ENCODE measurements at regions not wholly inside any gene's neighbourhood (a gene's known extent, or its start where the extent isn't known, plus 50 kb on each side); places are given as distances from the start of the nearest gene placed in this dataset.
"Not testable (repeated sequence)": the region's sequence is repeated elsewhere in the genome, so short reads cannot be mapped to it uniquely, and the experiment has no call there.

DNA sequence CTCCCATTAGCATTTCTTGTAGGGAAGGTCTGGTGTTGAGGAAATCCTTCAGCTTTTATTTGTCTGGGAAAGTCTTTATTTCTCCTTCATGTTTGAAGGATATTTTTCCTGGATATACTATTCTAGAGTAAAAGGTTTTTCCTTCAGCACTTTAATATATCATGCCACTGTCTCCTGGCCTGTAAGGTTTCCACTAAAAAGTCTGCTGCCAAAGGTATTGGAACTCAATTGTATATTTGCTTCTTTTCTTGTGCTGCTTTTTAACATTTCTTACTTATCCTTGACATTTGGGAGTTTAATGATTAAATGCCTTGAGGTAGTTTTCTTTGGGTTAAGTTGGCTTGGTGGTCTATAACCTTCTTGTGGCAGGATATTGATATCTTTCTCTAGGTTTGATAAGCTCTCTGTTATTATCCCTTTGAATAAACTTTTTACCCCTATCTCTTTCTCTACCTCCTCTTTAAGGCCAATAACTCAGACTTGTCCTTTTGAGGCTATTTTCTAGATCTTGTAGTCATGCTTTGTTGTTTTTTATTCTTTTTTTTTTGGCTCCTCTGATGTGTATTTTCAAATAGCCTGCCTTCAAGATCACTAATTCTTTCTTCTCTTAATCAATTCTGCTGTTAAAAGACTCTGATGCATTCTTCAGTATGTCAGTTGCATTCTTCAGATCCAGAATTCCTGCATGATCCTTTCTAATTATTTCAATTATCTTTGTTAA lies 225.0 kb upstream of the ZNF217 start:
- no peak for ATAC-seq
- H3K36me3 Mint-ChIP-seq, result peaks cover 0 to 19% (median 0%) of the 10 kb centered on the region in 5 donors
- CTCF ChIA-PET, result interaction anchor here (0.7 kb wide), 1 partner anchor 134 kb away, joined by 7 read pairs; no protein-coding TSS in a partner anchor
- DNase-seq, result no peak
- H3K4me3 Mint-ChIP-seq, result no peak overlapping the region
- Histone ChIP-seq H3K9me3 (ENCODE audit: control insufficient read depth in 2 of 3, low read length in 3 of 3) (no peaks in the 10 kb centered on the region), H3K27ac (ENCODE audit: low read depth, low read length) (no peak overlapping the region), H3K27me3 (ENCODE audit: control insufficient read depth in 2 of 2, insufficient read depth in 2 of 2, low read length in 2 of 2) (no peaks in the 10 kb centered on the region), H3K36me3 (ENCODE audit: control insufficient read depth in 2 of 3, insufficient read depth in 3 of 3, low read length in 3 of 3) (no peaks in the 10 kb centered on the region), H3K4me1 (ENCODE audit: control insufficient read depth in 2 of 2, insufficient read depth in 2 of 2, low read length in 2 of 2) (peaks cover 6 to 17% of the 10 kb centered on the region in 2 donors), H3K4me3 (ENCODE audit: low read length) (no peak overlapping the region)
- POLR2A ChIA-PET, result interaction anchor here (0.9 kb wide), 1 partner anchor 10 kb away, joined by 3 read pairs; no protein-coding TSS in a partner anchor
- intact Hi-C loops (cut with micrococcal nuclease), result no loop called here
- no peaks in the 10 kb centered on the region for H3K27me3 Mint-ChIP-seq
- H3K27ac Mint-ChIP-seq, result peak overlapping the region in 1 of 9 donors; percentile 24
- H3K9me3 Mint-ChIP-seq, result peaks cover 0 to 18% (median 5%) of the 10 kb centered on the region in 11 donors
- peaks cover 17 to 52% (median 47%) of the 10 kb centered on the region in 7 donors for H3K4me1 Mint-ChIP-seq

DNA sequence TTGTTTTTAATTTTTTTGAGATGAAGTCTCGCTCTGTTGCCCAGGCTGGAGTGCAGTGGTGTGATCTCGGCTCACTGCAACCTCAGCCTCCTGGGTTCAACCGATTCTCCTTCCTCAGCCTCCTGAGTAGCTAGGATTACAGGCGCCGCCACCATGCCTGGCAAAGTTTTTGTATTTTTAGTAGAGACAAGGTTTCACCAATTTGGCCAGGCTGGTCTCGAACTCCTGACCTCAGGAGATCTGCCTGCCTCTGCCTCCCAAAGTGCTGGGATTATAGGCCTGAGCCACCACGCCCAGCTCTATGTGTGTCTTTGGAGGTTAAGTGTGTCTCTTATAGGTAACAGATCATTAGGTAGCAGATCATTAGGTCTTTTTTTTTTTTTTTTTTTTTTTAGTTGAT lies 223.9 kb upstream of the ZNF217 start:
- Mint-ChIP-seq H3K9me3 (peaks cover 0 to 18% (median 5%) of the 10 kb centered on the region in 11 donors), H3K4me1 (peaks cover 19 to 54% (median 47%) of the 10 kb centered on the region in 7 donors), H3K36me3 (peaks cover 0 to 14% (median 0%) of the 10 kb centered on the region in 5 donors)
- DNase-seq; H3K4me3 Mint-ChIP-seq; H3K27ac Mint-ChIP-seq; intact Hi-C loops (cut with micrococcal nuclease); ATAC-seq; CTCF ChIA-PET; H3K4me3 ChIP-seq (ENCODE audit: low read length); H3K36me3 ChIP-seq (ENCODE audit: control insufficient read depth in 2 of 3, insufficient read depth in 3 of 3, low read length in 3 of 3); H3K27me3 Mint-ChIP-seq; H3K27ac ChIP-seq (ENCODE audit: low read depth, low read length); H3K9me3 ChIP-seq (ENCODE audit: control insufficient read depth in 2 of 3, low read length in 3 of 3); H3K27me3 ChIP-seq (ENCODE audit: control insufficient read depth in 2 of 2, insufficient read depth in 2 of 2, low read length in 2 of 2): not testable (repeated sequence)
- H3K4me1 ChIP-seq (ENCODE audit: control insufficient read depth in 2 of 2, insufficient read depth in 2 of 2, low read length in 2 of 2), result peaks cover 6 to 17% of the 10 kb centered on the region in 2 donors
- POLR2A ChIA-PET, result interaction anchor here (0.6 to 0.9 kb wide), 2 partner anchors 19 to 198 kb away, joined by 3 read pairs; no protein-coding TSS in a partner anchor

DNA sequence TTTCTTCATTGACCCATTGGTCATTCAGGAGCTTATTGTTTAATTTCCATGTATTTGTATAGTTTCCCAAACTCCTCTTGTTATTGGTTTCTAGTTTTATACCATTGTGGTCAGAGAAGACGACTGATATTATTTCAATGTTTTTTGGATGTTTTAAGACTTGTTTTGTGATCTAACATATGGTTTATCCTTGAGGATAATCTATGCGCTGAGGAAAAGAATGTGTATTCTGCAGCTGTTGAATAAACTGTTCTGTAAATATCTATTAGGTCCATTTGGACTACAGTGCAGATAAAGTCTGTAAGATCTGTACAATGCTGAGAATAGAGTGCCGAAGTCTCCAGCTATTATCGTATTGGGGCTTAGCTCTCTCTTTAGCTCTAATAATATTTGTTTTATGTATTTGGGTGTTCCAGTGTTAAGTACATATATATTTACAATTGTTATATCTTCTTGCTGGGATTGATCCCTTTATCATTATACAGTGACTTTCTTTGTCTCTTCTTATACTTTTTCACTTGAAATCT lies 223.3 kb upstream of the ZNF217 start:
- H3K4me3 Mint-ChIP-seq, result no peak overlapping the region
- H3K27ac Mint-ChIP-seq, result peak overlapping the region in 1 of 9 donors; percentile 68
- no peaks in the 10 kb centered on the region for H3K27me3 ChIP-seq (ENCODE audit: control insufficient read depth in 2 of 2, insufficient read depth in 2 of 2, low read length in 2 of 2)
- CTCF ChIA-PET, result no interaction called here
- intact Hi-C loops (cut with micrococcal nuclease), result no loop called here
- H3K4me3 ChIP-seq (ENCODE audit: low read length), result no peak overlapping the region
- no peaks in the 10 kb centered on the region for H3K27me3 Mint-ChIP-seq
- no peak for ATAC-seq
- H3K36me3 Mint-ChIP-seq, result peaks cover 0 to 14% (median 0%) of the 10 kb centered on the region in 5 donors
- no peak for DNase-seq
- H3K9me3 Mint-ChIP-seq, result peaks cover 0 to 18% (median 5%) of the 10 kb centered on the region in 11 donors
- H3K4me1 Mint-ChIP-seq, result peaks cover 19 to 54% (median 47%) of the 10 kb centered on the region in 7 donors
- H3K27ac ChIP-seq (ENCODE audit: low read depth, low read length), result no peak overlapping the region
- no peaks in the 10 kb centered on the region for H3K9me3 ChIP-seq (ENCODE audit: control insufficient read depth in 2 of 3, low read length in 3 of 3)
- H3K4me1 ChIP-seq (ENCODE audit: control insufficient read depth in 2 of 2, insufficient read depth in 2 of 2, low read length in 2 of 2), result peaks cover 6 to 17% of the 10 kb centered on the region in 2 donors
- POLR2A ChIA-PET, result interaction anchor here (0.6 to 1.1 kb wide), 3 partner anchors 10 to 197 kb away, joined by 3 read pairs; no protein-coding TSS in a partner anchor
- H3K36me3 ChIP-seq (ENCODE audit: control insufficient read depth in 2 of 3, insufficient read depth in 3 of 3, low read length in 3 of 3), result no peaks in the 10 kb centered on the region

DNA sequence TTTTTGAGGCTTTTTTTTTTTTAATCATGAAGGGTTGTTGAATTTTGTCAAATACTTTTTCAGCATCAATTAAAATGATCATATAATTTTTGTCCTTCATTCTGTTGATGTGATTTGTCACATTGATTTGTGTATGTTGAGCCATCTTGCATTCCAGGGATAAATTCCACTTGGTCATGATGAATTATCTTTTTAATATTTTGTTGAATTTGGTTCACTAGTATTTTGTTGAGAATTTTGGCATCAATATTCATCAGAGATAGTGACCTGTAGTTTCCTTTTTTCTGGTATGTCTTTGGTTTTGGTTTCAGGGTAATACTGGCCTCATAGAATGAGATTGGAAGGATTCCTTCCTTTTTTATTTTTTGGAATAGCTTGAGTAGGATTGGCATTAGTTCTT lies 221.9 kb upstream of the ZNF217 start:
- Mint-ChIP-seq H3K27me3 (no peaks in the 10 kb centered on the region), H3K27ac (peak overlapping the region in 7 of 9 donors; percentile 48 to 79 (median 68)), H3K4me3 (peak overlapping the region in 2 of 10 donors; percentile 24 to 71), H3K4me1 (peaks cover 19 to 54% (median 47%) of the 10 kb centered on the region in 7 donors), H3K9me3 (peaks cover 0 to 18% (median 5%) of the 10 kb centered on the region in 11 donors), H3K36me3 (peaks cover 0 to 14% (median 0%) of the 10 kb centered on the region in 5 donors)
- CTCF ChIA-PET, result interaction anchor here (0.6 kb wide), 1 partner anchor 108 kb away, joined by 3 read pairs; no protein-coding TSS in a partner anchor
- Histone ChIP-seq H3K9me3 (ENCODE audit: control insufficient read depth in 2 of 3, low read length in 3 of 3) (no peaks in the 10 kb centered on the region), H3K4me3 (ENCODE audit: low read length) (no peak overlapping the region), H3K36me3 (ENCODE audit: control insufficient read depth in 2 of 3, insufficient read depth in 3 of 3, low read length in 3 of 3) (no peaks in the 10 kb centered on the region), H3K27ac (ENCODE audit: low read depth, low read length) (no peak overlapping the region), H3K4me1 (ENCODE audit: control insufficient read depth in 2 of 2, insufficient read depth in 2 of 2, low read length in 2 of 2) (peaks cover 6 to 17% of the 10 kb centered on the region in 2 donors), H3K27me3 (ENCODE audit: control insufficient read depth in 2 of 2, insufficient read depth in 2 of 2, low read length in 2 of 2) (no peaks in the 10 kb centered on the region)
- POLR2A ChIA-PET, result interaction anchor here (0.9 kb wide), 1 partner anchor 54 kb away, joined by 3 read pairs; no protein-coding TSS in a partner anchor
- ATAC-seq, result no peak
- intact Hi-C loops (cut with micrococcal nuclease), result no loop called here
- no peak for DNase-seq

DNA sequence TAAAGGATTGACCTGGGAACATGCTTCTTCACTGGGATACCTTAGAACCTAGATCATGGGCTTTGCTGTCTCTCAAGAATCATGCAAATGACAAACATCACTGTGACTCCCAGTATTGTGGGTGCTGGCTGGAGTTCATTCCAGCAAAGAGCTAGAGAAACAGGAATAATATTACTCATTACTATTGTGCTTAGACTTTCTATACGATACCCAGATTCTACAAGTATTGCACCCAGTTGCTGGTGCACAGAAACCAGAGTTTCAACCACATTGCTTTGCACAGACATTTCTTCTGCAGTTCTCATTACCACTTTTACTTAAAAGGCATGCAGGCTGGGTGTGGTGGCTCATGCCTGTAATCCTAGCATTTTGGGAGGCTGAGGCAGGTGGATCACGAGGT lies 220.4 kb upstream of the ZNF217 start:
- Histone ChIP-seq H3K27ac (ENCODE audit: low read depth, low read length) (no peak overlapping the region), H3K4me1 (ENCODE audit: control insufficient read depth in 2 of 2, insufficient read depth in 2 of 2, low read length in 2 of 2) (peaks cover 6 to 17% of the 10 kb centered on the region in 2 donors), H3K36me3 (ENCODE audit: control insufficient read depth in 2 of 3, insufficient read depth in 3 of 3, low read length in 3 of 3) (no peaks in the 10 kb centered on the region), H3K27me3 (ENCODE audit: control insufficient read depth in 2 of 2, insufficient read depth in 2 of 2, low read length in 2 of 2) (no peaks in the 10 kb centered on the region), H3K4me3 (ENCODE audit: low read length) (no peak overlapping the region), H3K9me3 (ENCODE audit: control insufficient read depth in 2 of 3, low read length in 3 of 3) (no peaks in the 10 kb centered on the region)
- no peaks in the 10 kb centered on the region for H3K27me3 Mint-ChIP-seq
- H3K9me3 Mint-ChIP-seq, result peaks cover 0 to 11% (median 5%) of the 10 kb centered on the region in 11 donors
- intact Hi-C loops (cut with micrococcal nuclease), result no loop called here
- ATAC-seq (no peak), DNase-seq (no peak)
- H3K36me3 Mint-ChIP-seq, result peaks cover 0 to 9% (median 0%) of the 10 kb centered on the region in 5 donors
- H3K4me1 Mint-ChIP-seq, result peaks cover 21 to 54% (median 47%) of the 10 kb centered on the region in 7 donors
- CTCF ChIA-PET, result interaction anchor here (0.6 kb wide), 1 partner anchor 58 kb away, joined by 3 read pairs; no protein-coding TSS in a partner anchor
- peak overlapping the region in 5 of 9 donors; percentile 2 to 74 (median 49) for H3K27ac Mint-ChIP-seq
- POLR2A ChIA-PET, result no interaction called here
- peak overlapping the region in 2 of 10 donors; percentile 11 to 71 for H3K4me3 Mint-ChIP-seq

DNA sequence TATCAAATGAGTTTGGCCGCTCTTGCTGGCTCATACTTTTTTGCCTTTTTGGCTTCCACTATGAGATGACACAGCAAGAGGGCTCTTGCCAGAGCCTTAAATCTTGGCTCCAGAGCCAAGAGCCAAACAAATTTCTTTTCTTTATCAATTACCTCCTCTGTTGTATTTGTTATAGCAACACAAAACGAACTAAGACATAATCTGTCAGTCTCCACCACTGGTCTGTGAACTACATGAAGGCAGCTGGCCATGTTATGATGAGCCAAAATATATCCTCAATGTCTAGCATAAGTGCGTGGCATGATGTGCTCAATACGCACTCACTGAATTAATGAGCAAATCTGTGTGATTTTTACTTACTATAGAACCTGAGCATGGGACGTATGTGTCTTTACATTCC lies 220.0 kb upstream of the ZNF217 start:
- Histone ChIP-seq H3K4me3 (ENCODE audit: low read length) (no peak overlapping the region), H3K36me3 (ENCODE audit: control insufficient read depth in 2 of 3, insufficient read depth in 3 of 3, low read length in 3 of 3) (no peaks in the 10 kb centered on the region), H3K9me3 (ENCODE audit: control insufficient read depth in 2 of 3, low read length in 3 of 3) (no peaks in the 10 kb centered on the region), H3K27me3 (ENCODE audit: control insufficient read depth in 2 of 2, insufficient read depth in 2 of 2, low read length in 2 of 2) (no peaks in the 10 kb centered on the region), H3K27ac (ENCODE audit: low read depth, low read length) (no peak overlapping the region), H3K4me1 (ENCODE audit: control insufficient read depth in 2 of 2, insufficient read depth in 2 of 2, low read length in 2 of 2) (peaks cover 6 to 17% of the 10 kb centered on the region in 2 donors)
- Mint-ChIP-seq H3K36me3 (peaks cover 0 to 5% (median 0%) of the 10 kb centered on the region in 5 donors), H3K27me3 (no peaks in the 10 kb centered on the region), H3K4me1 (peaks cover 21 to 50% (median 44%) of the 10 kb centered on the region in 7 donors), H3K9me3 (peaks cover 0 to 8% (median 1%) of the 10 kb centered on the region in 11 donors), H3K27ac (peak overlapping the region in 3 of 9 donors; percentile 2 to 74 (median 11)), H3K4me3 (peak overlapping the region in 1 of 10 donors; percentile 71)
- DNase-seq (no peak), ATAC-seq (no peak)
- ChIA-PET POLR2A (interaction anchor here (0.7 kb wide), 1 partner anchor 16 kb away, joined by 3 read pairs; no protein-coding TSS in a partner anchor), CTCF (no interaction called here)
- intact Hi-C loops (cut with micrococcal nuclease), result no loop called here
